Epithelial cell of prostate (primary cell): ENCODE measurements at regions not wholly inside any gene's neighbourhood (a gene's known extent, or its start where the extent isn't known, plus 50 kb on each side); places are given as distances from the start of the nearest gene placed in this dataset.
"Not testable (repeated sequence)": the region's sequence is repeated elsewhere in the genome, so short reads cannot be mapped to it uniquely, and the experiment has no call there.

Source experiments
- DNase-seq: peaks from one replicate; pipeline ENCODE4 v3.0.0-alpha.2; 2011; ENCODE audit warnings: low read depth, low spot score
- H3K27ac ChIP-seq: fragments of 450-650 bp; 2 replicates; pipeline ENCODE4 v1.5.1; 2017; ENCODE audit warnings: mild to moderate bottlenecking

- no peak for DNase-seq
- H3K27ac ChIP-seq, result no peak overlapping the region
Measured at GRCh38 chr5:131107128-131107527, 57.9 kb downstream of the HINT1 start.

GRCh38 chr5:131104169-131104808 lies 60.8 kb downstream of the HINT1 start:
- no peak overlapping the region for H3K27ac ChIP-seq
- DNase-seq, result no peak

- no peak overlapping the region for H3K27ac ChIP-seq
- DNase-seq, result no peak
Measured at GRCh38 chr5:131096774-131097710, 68.0 kb downstream of the HINT1 start.

DNA sequence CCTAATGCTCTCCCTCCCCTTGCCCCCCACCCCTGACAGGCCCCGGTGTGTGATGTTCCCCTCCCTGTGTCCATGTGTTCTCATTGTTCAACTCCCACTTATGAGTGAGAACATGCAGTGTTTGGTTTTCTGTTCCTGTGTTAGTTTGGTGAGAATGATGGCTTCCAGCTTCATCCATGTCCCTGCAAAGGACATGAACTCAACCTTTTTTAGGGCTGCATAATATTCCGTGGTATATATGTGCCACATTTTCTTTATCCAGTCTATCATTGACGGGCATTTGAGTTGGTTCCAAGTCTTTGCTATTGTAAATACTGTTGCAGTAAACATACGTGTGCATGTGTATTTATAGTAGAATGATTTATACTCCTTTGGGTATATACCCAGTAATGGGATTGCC lies 69.5 kb downstream of the HINT1 start:
- H3K27ac ChIP-seq, DNase-seq: not testable (repeated sequence)

- DNase-seq, result no peak
- no peak overlapping the region for H3K27ac ChIP-seq
Measured at GRCh38 chr5:131084436-131084835, 80.6 kb downstream of the HINT1 start.

DNA sequence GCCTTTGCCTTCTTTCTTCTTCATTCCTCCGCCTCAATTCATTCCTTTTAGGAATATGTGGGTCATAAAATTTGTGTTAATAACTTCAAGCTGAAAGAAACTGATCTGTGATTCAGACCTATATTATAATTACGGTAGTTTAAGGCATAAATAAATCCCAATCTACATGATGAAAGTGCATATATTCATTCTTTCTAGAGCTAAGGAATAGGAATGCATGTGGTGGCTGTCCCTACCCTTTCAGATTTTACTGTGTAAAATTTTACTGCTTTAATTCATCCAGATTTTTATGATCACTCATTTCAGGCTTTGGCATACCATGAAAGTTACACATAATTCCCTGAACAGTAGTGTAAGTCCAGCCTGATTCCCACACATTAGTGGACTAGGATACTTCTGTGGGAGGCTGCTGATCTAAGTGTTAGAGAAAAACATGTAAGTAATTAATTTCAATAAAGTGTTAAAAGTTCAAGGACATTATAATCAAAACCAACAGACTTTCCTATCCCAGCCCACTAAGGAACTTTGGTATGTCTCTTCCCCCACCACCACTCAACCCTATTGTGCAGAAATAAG lies 83.1 kb downstream of the HINT1 start:
- no peak overlapping the region for H3K27ac ChIP-seq
- no peak for DNase-seq

DNA sequence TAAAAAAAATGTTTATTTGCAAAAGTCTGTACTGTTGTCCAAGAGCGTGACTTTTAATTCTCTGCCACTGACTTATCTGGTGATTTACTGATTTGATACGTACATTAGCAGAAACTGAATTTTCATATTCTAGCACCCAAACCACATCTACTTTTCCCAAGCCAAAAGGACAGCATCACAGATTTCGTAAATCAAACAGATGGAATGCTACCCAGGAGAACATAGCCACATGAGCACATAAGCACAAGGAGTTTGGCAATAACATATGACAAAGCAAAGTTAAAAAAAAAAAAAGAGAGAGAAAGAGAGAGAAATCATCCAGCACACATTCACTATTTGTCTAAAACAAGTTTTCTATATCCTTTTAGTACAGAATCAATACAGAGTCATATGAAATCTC lies 83.7 kb downstream of the HINT1 start:
- no peak for DNase-seq
- no peak overlapping the region for H3K27ac ChIP-seq

DNA sequence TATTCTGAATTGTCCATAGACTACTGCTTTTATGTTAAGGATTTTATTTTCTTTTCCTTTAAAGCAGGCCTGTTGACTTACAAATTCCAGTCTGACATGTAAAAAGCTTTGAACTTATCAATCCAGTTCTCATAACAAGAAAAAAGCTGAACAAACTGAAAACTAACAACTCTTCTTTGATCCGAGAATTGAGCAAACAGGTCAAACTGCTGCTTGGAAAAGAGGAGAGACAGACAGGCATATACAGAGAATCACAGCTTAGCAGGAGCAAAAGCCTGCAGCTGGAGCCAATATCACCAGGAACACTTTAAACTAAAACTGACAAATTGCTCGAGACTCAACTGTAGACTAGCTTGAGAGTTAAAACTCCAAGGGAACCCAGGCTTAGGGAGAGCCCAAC lies 85.8 kb downstream of the HINT1 start:
- DNase-seq, result no peak
- no peak overlapping the region for H3K27ac ChIP-seq

DNA sequence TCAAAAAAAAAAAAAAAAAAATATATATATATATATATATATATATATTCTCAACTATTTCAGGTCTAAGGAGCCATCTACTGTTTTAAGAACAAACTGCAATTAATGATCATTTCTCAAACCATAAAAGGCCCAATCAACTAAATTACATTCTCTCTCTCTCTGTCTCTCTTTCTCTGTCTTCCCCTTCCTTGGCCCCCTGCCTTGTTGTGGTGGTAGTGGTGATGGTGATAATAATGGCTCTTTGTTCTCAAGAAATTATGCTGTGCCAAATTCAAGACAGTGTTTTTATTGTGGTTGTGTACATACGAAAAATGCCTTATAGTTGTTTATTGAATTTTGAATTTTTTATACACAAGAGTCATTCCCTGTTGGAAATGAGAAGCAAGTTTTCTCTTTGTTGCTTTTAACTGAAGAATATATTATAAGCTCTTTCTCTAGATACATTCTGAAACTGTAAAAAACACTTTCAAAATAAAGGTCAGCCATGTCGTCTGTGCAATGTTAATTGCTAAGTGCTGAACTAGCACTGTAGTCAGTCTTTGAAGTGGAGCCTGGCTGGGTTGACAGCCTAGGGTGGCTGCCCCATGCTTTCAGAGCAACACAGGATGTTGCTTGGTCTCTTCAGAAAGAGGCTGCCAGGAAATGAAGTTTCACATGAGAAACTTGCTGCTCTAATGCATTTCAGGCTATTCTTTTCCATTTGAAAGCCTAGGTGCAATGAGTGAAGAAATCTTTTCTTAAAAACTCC lies 96.0 kb downstream of the HINT1 start:
- DNase-seq, result no peak

DNA sequence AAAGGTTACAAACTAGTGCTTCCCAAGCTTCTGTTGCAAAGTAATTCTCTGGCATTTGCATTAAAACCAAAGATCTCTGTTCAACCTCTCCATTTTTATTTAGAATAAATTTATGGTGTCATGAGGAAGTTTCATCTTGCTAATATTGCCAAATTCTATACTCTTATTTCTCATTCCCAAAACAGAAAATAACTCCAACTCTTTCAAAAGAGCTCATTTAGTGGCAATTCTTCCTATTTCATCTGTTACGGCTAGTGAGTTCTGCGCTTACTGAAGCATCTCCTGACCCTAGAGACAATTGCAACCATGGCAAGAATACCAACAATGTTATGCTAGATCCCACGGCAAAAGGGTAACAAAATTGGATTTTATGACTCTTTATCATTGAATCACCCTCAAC lies 97.0 kb downstream of the HINT1 start:
- DNase-seq, result no peak
- no peak overlapping the region for H3K27ac ChIP-seq

More for the DNA sequence above, 96.0 kb downstream of the HINT1 start:
- no peak overlapping the region for H3K27ac ChIP-seq

DNA sequence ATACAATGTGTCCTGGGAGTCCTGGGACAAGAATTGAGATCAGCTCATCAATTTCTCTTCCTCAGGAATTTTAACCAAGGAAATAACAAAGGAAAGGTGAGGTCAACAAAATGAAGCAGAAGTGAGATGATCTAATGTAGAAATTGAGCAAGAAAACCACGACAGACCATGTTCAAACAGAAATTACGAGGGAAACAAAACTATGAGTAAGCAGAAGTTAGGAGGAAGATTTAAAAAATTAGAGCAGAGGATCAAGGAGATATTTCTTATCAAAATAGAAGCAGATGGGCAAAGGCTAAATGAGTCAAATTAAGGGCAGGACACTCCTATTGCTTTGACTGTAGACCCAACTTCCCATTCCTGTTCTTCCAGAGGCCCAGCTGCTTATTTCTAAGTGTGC lies 97.4 kb downstream of the HINT1 start:
- DNase-seq, result no peak
- H3K27ac ChIP-seq, result no peak overlapping the region

DNA sequence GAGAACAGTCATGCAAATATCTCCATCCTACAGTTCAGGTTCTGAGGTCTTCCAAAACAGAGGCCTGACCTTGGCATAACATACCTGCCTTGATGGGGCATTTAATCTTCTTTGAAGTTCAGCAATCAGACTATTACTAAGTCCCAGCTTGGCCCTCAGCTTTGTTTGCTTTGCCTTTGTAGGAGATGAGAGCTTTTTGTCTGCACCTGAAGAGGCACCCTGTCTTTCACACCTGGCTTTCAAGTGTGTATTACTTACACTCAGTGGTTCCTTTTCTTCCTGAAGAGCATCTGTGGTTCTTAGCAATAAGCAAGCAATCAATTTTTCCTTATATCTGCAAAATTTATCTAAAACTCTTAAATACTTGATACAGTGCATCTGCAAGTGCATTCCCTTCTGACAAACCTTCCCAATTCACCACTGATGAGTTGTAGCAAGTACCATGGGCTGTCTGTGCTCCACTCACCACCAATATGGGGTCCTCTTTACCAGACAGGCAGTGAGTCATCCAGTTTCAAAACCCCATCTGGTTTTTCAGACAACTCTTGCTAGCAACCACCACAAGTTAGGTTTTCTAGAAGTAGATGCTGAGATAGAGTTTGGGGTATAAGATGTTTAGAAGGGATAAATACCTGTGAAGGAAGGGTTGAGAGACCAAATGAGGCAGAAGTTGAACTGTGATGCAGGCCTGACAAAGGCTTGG lies 100.2 kb downstream of the HINT1 start:
- no peak overlapping the region for H3K27ac ChIP-seq
- DNase-seq, result no peak

DNA sequence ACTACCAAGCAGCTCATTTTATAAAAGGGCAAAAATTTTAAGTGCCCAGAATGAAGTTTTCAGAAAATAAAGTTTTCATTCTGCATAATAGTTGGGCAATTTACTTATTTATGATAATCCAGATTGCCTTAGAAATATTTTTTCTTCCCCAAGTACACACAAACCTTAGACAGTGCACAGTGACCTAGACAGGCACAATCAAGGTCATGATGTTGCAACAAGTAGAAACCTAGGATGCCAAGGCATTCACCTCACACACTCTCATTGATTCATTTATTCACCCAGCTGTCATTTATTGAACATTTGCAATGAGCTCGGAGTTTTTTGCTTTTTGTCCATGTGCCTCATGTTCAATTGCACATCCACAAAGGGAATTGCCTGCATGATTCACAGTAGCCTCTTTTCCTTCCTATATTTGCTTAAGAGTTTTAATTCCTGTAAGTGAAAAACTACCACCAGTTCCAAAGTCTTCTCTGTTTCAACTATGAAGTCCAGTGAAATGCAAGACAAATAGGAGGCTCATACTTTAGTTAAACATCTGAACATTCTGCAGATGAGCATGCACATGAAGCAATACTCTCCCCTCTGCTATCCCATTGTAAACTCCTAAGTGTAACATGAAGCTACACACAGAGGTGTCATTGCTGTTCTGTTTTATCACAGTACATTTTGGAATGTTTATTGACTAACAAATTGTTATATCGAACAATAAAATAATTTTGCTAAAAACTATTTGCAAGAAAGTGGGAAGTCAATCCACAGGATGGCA lies 122.9 kb downstream of the HINT1 start:
- no peak for DNase-seq
- H3K27ac ChIP-seq, result no peak overlapping the region

DNA sequence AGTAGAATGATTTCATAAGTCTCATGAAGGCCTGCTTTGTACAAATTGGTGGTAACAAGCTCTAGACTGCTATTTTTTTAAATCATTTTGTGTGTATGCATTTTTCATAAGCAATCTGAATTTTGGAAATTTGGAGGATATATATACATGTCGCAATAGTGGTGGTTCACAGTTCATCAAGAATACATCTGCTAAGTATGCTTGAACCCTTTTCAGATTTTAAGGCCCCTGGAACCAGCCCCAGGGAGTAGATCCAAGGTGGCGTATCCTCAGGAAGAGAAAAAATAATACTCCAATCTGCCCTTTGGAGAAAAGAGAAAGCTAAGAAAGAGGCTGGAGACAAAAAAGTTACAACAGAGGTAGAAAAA lies 141.6 kb downstream of the HINT1 start:
- no peak for DNase-seq
- no peak overlapping the region for H3K27ac ChIP-seq

DNA sequence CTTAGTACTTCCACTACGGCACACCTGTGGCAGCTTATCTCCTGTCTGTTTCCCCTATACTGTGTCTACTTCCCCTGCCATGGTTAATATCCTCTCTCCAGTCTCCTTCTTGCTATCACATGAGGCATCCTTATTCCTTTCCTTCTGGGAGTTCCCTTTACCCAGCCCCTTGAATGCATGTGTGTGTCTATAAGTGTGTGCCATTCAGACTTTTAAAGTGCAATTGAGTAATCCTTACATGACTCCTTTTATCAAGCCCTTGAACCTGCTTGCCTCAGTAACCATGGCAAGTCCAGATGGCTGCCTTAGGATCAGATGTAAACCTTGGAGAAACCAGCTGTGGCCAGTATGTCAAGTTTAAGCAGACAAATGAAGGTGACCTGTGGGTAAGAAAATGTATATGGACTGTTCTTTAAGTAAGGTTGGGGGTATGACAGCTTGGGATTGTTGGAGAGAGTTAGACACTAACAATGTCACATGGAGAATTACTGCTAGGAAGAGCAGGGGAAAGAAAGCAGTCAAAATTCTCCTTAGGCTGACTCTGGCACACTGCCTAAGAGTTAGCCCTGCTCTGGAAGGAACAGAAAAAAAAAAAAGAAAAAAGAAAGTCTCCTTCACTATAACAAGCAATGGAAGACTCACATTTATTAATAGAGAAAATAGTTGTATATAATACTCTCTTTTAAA lies 142.1 kb downstream of the HINT1 start:
- no peak overlapping the region for H3K27ac ChIP-seq
- DNase-seq, result no peak

GRCh38 chr5:131021646-131022045 lies 143.4 kb downstream of the HINT1 start:
- no peak overlapping the region for H3K27ac ChIP-seq
- no peak for DNase-seq

DNA sequence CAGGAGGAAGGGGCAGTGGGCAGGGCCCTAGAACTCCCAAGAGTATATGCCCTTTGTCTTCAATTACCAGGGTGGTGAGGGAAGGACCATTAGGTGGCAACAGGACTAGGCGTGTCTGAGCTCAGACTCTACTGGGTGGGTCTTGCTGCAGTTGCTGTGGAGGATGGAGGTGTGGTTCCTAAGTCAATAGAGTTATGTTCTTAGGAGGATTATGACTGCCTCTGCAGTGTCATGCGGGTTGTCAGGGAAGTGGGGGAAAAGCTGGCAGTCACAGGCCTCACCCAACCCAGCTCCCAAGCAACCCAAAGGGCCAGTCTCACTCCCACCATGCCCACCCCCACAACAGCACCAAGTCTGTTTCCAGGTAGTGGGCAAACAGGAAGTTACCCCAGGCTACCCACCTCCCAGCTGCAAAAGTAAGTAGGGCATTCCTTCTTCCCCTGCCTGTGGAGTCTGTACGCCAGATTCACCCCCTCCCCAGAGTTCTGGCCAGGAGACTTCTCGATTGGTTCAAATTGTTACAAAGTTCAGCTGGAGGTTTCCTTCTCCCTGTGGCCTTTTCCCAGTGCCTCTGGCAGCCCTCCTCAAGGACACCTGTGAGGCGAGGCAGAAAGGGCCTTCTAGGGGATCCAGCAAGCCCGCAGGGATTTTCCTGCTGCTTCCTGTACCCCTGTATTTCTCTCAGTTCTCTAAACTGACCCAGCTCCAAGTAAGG lies 145.3 kb downstream of the HINT1 start:
- peak; percentile 41 for DNase-seq
- H3K27ac ChIP-seq, result no peak overlapping the region

- H3K27ac ChIP-seq, result no peak overlapping the region
- no peak for DNase-seq
Measured at GRCh38 chr5:131019111-131019510, 145.9 kb downstream of the HINT1 start.
